OCI-LY7 (cell line): ENCODE measurements at regions not wholly inside any gene's neighbourhood (a gene's known extent, or its start where the extent isn't known, plus 50 kb on each side); places are given as distances from the start of the nearest gene placed in this dataset.

Experiments used
- BruUV-seq: library from RNA; stranded (reverse); fragments of 400-500 nt; replicated peaks from 2 replicates; lab custom pipeline; 2021; lab: Mats Ljungman, UMichigan
- CTCF ChIA-PET: fragments of 300-600 bp; sonication (Branson Sonifier 250); formaldehyde crosslinking; loops from one replicate; lab custom pipeline; 2022; ENCODE audit warnings: antibody characterized with exemption; ENCODE audit not compliant: unreplicated experiment; lab: Charles Lee
- POLR2A ChIA-PET: fragments of 300-600 bp; sonication (Branson Sonifier 250); formaldehyde crosslinking; loops from one replicate; lab custom pipeline; 2022; ENCODE audit warnings: antibody characterized with exemption; lab: Charles Lee
- DNase-seq: peaks from one replicate; pipeline ENCODE4 v3.0.0-alpha.2; 2015; ENCODE audit warnings: low spot score
- H2AFZ ChIP-seq: fragments of 200-600 bp; sonication (generic), shearing (Covaris generic); 2 replicates; pipeline ENCODE4 v1.6.1; 2014; ENCODE audit warnings: mild to moderate bottlenecking, antibody characterized with exemption, low read length, moderate library complexity
- H3K27ac ChIP-seq: fragments of 200-600 bp; sonication (generic); 2 replicates; pipeline ENCODE4 v1.5.1; 2014; ENCODE audit warnings: mixed run types, low read depth, mild to moderate bottlenecking, moderate library complexity, low read length, inconsistent platforms; ENCODE audit not compliant: poor library complexity, severe bottlenecking
- H3K36me3 ChIP-seq: fragments of 200-600 bp; sonication (generic); 2 replicates; pipeline ENCODE4 v1.6.1; 2014; ENCODE audit warnings: mild to moderate bottlenecking, antibody characterized with exemption, low read length, moderate library complexity, mixed read lengths; ENCODE audit not compliant: insufficient read depth
- H3K4me1 ChIP-seq: fragments of 200-600 bp; sonication (generic); 2 replicates; pipeline ENCODE4 v1.5.1; 2014; ENCODE audit warnings: mild to moderate bottlenecking, low read length; ENCODE audit not compliant: insufficient read depth, poor library complexity, severe bottlenecking
- H3K4me2 ChIP-seq: fragments of 200-600 bp; sonication (generic); 2 replicates; pipeline ENCODE4 v1.6.1; 2014; ENCODE audit warnings: mild to moderate bottlenecking, low read length
- H3K4me3 ChIP-seq: fragments of 200-600 bp; sonication (generic); 2 replicates; pipeline ENCODE4 v1.5.1; 2014; ENCODE audit warnings: mild to moderate bottlenecking, low read depth, low read length; ENCODE audit not compliant: poor library complexity, severe bottlenecking
- H3K79me2 ChIP-seq: fragments of 200-600 bp; sonication (generic); 2 replicates; pipeline ENCODE4 v1.6.1; 2016; ENCODE audit warnings: low read depth, mild to moderate bottlenecking, low read length, moderate library complexity, mixed read lengths; ENCODE audit not compliant: insufficient read depth
- H3K9me2 ChIP-seq: fragments of 200-600 bp; sonication (generic); 2 replicates; pipeline ENCODE4 v1.6.1; 2016; ENCODE audit warnings: mild to moderate bottlenecking, low read length, mixed read lengths; ENCODE audit not compliant: insufficient read depth
- H3K9me3 ChIP-seq: fragments of 200-600 bp; sonication (generic); 2 replicates; pipeline ENCODE4 v1.6.1; 2014; ENCODE audit warnings: mild to moderate bottlenecking, mixed run types, low read length, mixed read lengths
- H4K20me1 ChIP-seq: fragments of 200-600 bp; sonication (generic); 2 replicates; pipeline ENCODE4 v1.6.1; 2014; ENCODE audit warnings: mild to moderate bottlenecking, antibody characterized with exemption, low read length, moderate library complexity, mixed read lengths; ENCODE audit not compliant: insufficient read depth
- CTCF ChIP-seq: fragments of 200-600 bp; sonication (generic); conservative IDR thresholded peaks from 2 replicates; pipeline ENCODE4 v1.5.1; 2014; ENCODE audit warnings: mild to moderate bottlenecking, antibody characterized with exemption, low read length, moderate library complexity, mixed read lengths
- EZH2phosphoT487 ChIP-seq: fragments of 200-600 bp; sonication (generic); IDR thresholded peaks from 2 replicates; pipeline ENCODE4 v1.6.1; 2018; ENCODE audit warnings: low read depth, borderline replicate concordance, mild to moderate bottlenecking, mixed run types, antibody characterized with exemption, low read length, moderate library complexity, mixed read lengths
- intact Hi-C: fragments of 100-400 bp; cut with micrococcal nuclease; formaldehyde crosslinking; loops from one replicate; pipeline ENCODE4 v1.10.0; 2022; ENCODE audit not compliant: unreplicated experiment

- no peaks in the 10 kb centered on the region for H4K20me1 ChIP-seq
- no peaks in the 10 kb centered on the region for H3K36me3 ChIP-seq
- H3K4me3 ChIP-seq: no peak overlapping the region
- no peaks in the 10 kb centered on the region for H3K9me2 ChIP-seq
- no peaks in the 10 kb centered on the region for H3K4me1 ChIP-seq
- intact Hi-C loops: loop anchor here (2.0 kb wide), 1 partner anchor 206 kb away; no protein-coding TSS in a partner anchor
- H3K9me3 ChIP-seq: no peaks in the 10 kb centered on the region
- no TSS peak for BruUV-seq
- H3K4me2 ChIP-seq: no peak overlapping the region
- DNase-seq: no peak
- no peak overlapping the region for H3K27ac ChIP-seq
- ChIA-PET POLR2A (no interaction called here), CTCF (no interaction called here)
- H3K79me2 ChIP-seq: no peaks in the 10 kb centered on the region
- H2AFZ ChIP-seq: no peak overlapping the region
- TF ChIP-seq CTCF (no peak), EZH2phosphoT487 (no peak)
These were observed 166.8 kb upstream of the NCAM1 start for GRCh38 chr11:112794331-112794846.

GRCh38 chr11:112795142-112795815 lies 165.9 kb upstream of the NCAM1 start:
- ChIA-PET POLR2A (no interaction called here), CTCF (no interaction called here)
- no peak overlapping the region for H3K4me3 ChIP-seq
- no peaks in the 10 kb centered on the region for H3K4me1 ChIP-seq
- no peaks in the 10 kb centered on the region for H3K79me2 ChIP-seq
- H3K36me3 ChIP-seq: no peaks in the 10 kb centered on the region
- no peaks in the 10 kb centered on the region for H3K9me3 ChIP-seq
- H3K27ac ChIP-seq: no peak overlapping the region
- H3K9me2 ChIP-seq: no peaks in the 10 kb centered on the region
- TF ChIP-seq EZH2phosphoT487 (no peak), CTCF (peak; percentile 67)
- H4K20me1 ChIP-seq: no peaks in the 10 kb centered on the region
- peak; percentile 31 for DNase-seq
- no peak overlapping the region for H2AFZ ChIP-seq
- no TSS peak for BruUV-seq
- no peak overlapping the region for H3K4me2 ChIP-seq
- intact Hi-C loops: loop anchor here (2.0 to 5.0 kb wide), 2 partner anchors 206 to 503 kb away; no protein-coding TSS in a partner anchor

- Histone ChIP-seq H2AFZ (no peak overlapping the region), H4K20me1 (no peaks in the 10 kb centered on the region), H3K4me1 (no peaks in the 10 kb centered on the region), H3K9me2 (no peaks in the 10 kb centered on the region), H3K4me2 (no peak overlapping the region), H3K4me3 (no peak overlapping the region), H3K36me3 (no peaks in the 10 kb centered on the region), H3K27ac (no peak overlapping the region), H3K79me2 (no peaks in the 10 kb centered on the region), H3K9me3 (no peaks in the 10 kb centered on the region)
- BruUV-seq: no TSS peak
- intact Hi-C loops: loop anchor here (2.0 to 5.0 kb wide), 2 partner anchors 207 to 504 kb away; no protein-coding TSS in a partner anchor
- no peak for DNase-seq
- CTCF ChIA-PET: no interaction called here
- POLR2A ChIA-PET: no interaction called here
- TF ChIP-seq CTCF (no peak), EZH2phosphoT487 (no peak)
These were observed 165.1 kb upstream of the NCAM1 start for GRCh38 chr11:112795911-112796649.
